K562 (cell line): ENCODE measurements at regions not wholly inside any gene's neighbourhood (a gene's known extent, or its start where the extent isn't known, plus 50 kb on each side); places are given as distances from the start of the nearest gene placed in this dataset.

Source experiments
- ATAC-seq: fragments of 200-7000 bp; cut with Tn5 transposase; 3 replicates; pipeline ENCODE4 v1.9.1; 2020; ENCODE audit warnings: moderate library complexity
- BruUV-seq: library from RNA; stranded (reverse); fragments of 400-500 nt; replicated peaks from 2 replicates; lab custom pipeline; 2021; lab: Mats Ljungman, UMichigan
- CTCF ChIA-PET: fragments of 300-600 bp; formaldehyde crosslinking; extraction: SDS; loops from one replicate; lab custom pipeline; 2021; ENCODE audit warnings: low intra/inter-chr PET ratio; lab: Yijun Ruan, JAX
- POLR2A ChIA-PET: fragments of 300-600, 350-650 bp; sonication (Branson Sonifier 250); formaldehyde crosslinking; extraction: SDS; loops from one replicate; lab custom pipeline; 2021; ENCODE audit warnings: antibody characterized with exemption, inconsistent platforms; lab: Yijun Ruan, JAX
- DNase-seq, 4 experiments: peaks; one replicate each; pipeline versions ENCODE4 v3.0.0 to v3.0.0-alpha.2; 2011 to 2018; ENCODE audit warnings: low spot score in 3 of 4, mixed read lengths in 3 of 4; ENCODE audit errors: extremely low read depth in 1 of 4
- FAIRE-seq: peaks from 2 replicates; lab custom pipeline; 2011; peaks lifted over from hg19 to GRCh38; lab: Jason Lieb, UNC
- H2AFZ ChIP-seq: 2 replicates; pipeline ENCODE4 v1.6.0; 2011; ENCODE audit warnings: low read depth, low read length, control low read depth, inconsistent platforms
- H3K27ac ChIP-seq: fragments of 200-600 bp; 3 replicates; pipeline ENCODE4 v1.8.0; 2011; ENCODE audit warnings: low read depth, mild to moderate bottlenecking, control low read depth, inconsistent platforms, low read length, moderate library complexity, mixed read lengths; ENCODE audit errors: extremely low read depth
- H3K27me3 ChIP-seq, 2 experiments: fragments of 300-600 bp in 1 of 2; 2 replicates in 1 of 2; 3 replicates in 1 of 2; pipeline versions ENCODE4 v1.6.0 to v1.8.0; 2011; ENCODE audit warnings: inconsistent platforms in 2 of 2, low read length in 2 of 2, mild to moderate bottlenecking in 1 of 2, mixed read lengths in 1 of 2, moderate library complexity in 1 of 2; ENCODE audit not compliant: control insufficient read depth in 2 of 2, insufficient read depth in 2 of 2
- H3K36me3 ChIP-seq: fragments of 300-600 bp; 3 replicates; pipeline ENCODE4 v1.8.0; 2011; ENCODE audit warnings: mild to moderate bottlenecking, low read length, inconsistent platforms; ENCODE audit not compliant: control insufficient read depth, insufficient read depth
- H3K4me1 ChIP-seq, 2 experiments: fragments of 200-600 bp in 1 of 2; replicated peaks in 1 of 2; 2 replicates in 1 of 2; 3 replicates in 1 of 2; pipeline versions ENCODE4 v1.5.1 to v1.8.0; 2011; ENCODE audit warnings: inconsistent platforms in 2 of 2, low read length in 2 of 2, mild to moderate bottlenecking in 1 of 2, mixed read lengths in 1 of 2, moderate library complexity in 1 of 2; ENCODE audit not compliant: control insufficient read depth in 2 of 2, insufficient read depth in 2 of 2
- H3K4me2 ChIP-seq: 2 replicates; pipeline ENCODE4 v1.6.1; 2011; ENCODE audit warnings: low read length, control low read depth, inconsistent platforms, mixed read lengths; ENCODE audit not compliant: insufficient read depth
- H3K4me3 ChIP-seq: fragments of 200-600 bp; sonication (generic), shearing (Covaris generic); 2 replicates; pipeline ENCODE4 v1.5.1; 2016; ENCODE audit warnings: control low read depth, inconsistent platforms
- H3K79me2 ChIP-seq: fragments of 200-600 bp; 3 replicates; pipeline ENCODE4 v1.8.0; 2011; ENCODE audit warnings: low read length, inconsistent platforms; ENCODE audit not compliant: control insufficient read depth, insufficient read depth
- H3K9ac ChIP-seq, 2 experiments: 2 replicates each; pipeline versions ENCODE4 v1.6.0 to v1.6.1; 2011; ENCODE audit warnings: low read depth in 2 of 2, low read length in 2 of 2, control low read depth in 1 of 2, inconsistent platforms in 1 of 2, mild to moderate bottlenecking in 1 of 2, mixed read lengths in 1 of 2; ENCODE audit not compliant: insufficient read depth in 1 of 2
- H3K9me1 ChIP-seq: one replicate; pipeline ENCODE4 v1.6.0; 2011; ENCODE audit warnings: inconsistent platforms, mild to moderate bottlenecking, low read length, moderate library complexity; ENCODE audit not compliant: control insufficient read depth, insufficient read depth
- H3K9me3 ChIP-seq: replicated peaks from 2 replicates; pipeline ENCODE4 v1.5.1; 2011; ENCODE audit warnings: low read depth, low read length, inconsistent platforms; ENCODE audit not compliant: control insufficient read depth, insufficient read depth
- H4K20me1 ChIP-seq: replicated peaks from 2 replicates; pipeline ENCODE4 v1.6.1; 2011; ENCODE audit warnings: low read length, inconsistent platforms, mixed read lengths; ENCODE audit not compliant: control insufficient read depth, insufficient read depth
- ELF2 ChIP-seq: fragments of 250-450 bp; sonication (Bioruptor Pico); IDR thresholded peaks from 2 replicates; pipeline ENCODE4 v1.5.0; 2021; ENCODE audit warnings: mild to moderate bottlenecking
- FUS ChIP-seq: fragments of 200-400 bp; formaldehyde crosslinking; optimal IDR thresholded peaks from 2 replicates; pipeline ENCODE3; 2017; ENCODE audit warnings: low read depth, low read length
- HMGN3 ChIP-seq: IDR thresholded peaks from 2 replicates; pipeline ENCODE4 v1.6.1; 2011; ENCODE audit warnings: borderline replicate concordance, low read depth, mild to moderate bottlenecking, mixed read lengths, low read length; ENCODE audit not compliant: insufficient read length; ENCODE audit errors: extremely low read depth
- HNRNPH1 ChIP-seq: fragments of 200-400 bp; formaldehyde crosslinking; optimal IDR thresholded peaks from 2 replicates; pipeline ENCODE3; 2017; ENCODE audit warnings: low read depth, mild to moderate bottlenecking, low read length, moderate library complexity
- KAT8 ChIP-seq: fragments of 450-650 bp; IDR thresholded peaks from 2 replicates; pipeline ENCODE4 v1.6.1; 2016; ENCODE audit warnings: low read depth, mild to moderate bottlenecking
- MECOM ChIP-seq: fragments of 250-450 bp; sonication (Bioruptor Pico); IDR thresholded peaks from 2 replicates; pipeline ENCODE4 v1.8.0; 2022; ENCODE audit warnings: inconsistent platforms
- MED1 ChIP-seq: sonication (generic); formaldehyde crosslinking; IDR thresholded peaks from 2 replicates; pipeline ENCODE4 v1.8.1; 2023; ENCODE audit warnings: missing genetic modification reagents, borderline replicate concordance
- NFRKB ChIP-seq: fragments of 450-650 bp; IDR thresholded peaks from 2 replicates; pipeline ENCODE4 v1.6.1; 2016; ENCODE audit warnings: low read depth
- NONO ChIP-seq, 2 experiments: fragments of 200-400 bp in 1 of 2; fragments of 450-650 bp in 1 of 2; formaldehyde crosslinking in 1 of 2; IDR thresholded peaks; 2 replicates each; pipeline ENCODE4 v1.6.1; 2017; ENCODE audit warnings: low read depth in 2 of 2, mild to moderate bottlenecking in 2 of 2, moderate library complexity in 2 of 2, low read length in 1 of 2
- TAL1 ChIP-seq: fragments of 450-650 bp; IDR thresholded peaks from 2 replicates; pipeline ENCODE4 v1.6.1; 2016; ENCODE audit warnings: mild to moderate bottlenecking
- USF1 ChIP-seq: sonication (generic); formaldehyde crosslinking; IDR thresholded peaks from 2 replicates; pipeline ENCODE4 v1.9.0; 2022; ENCODE audit warnings: mild to moderate bottlenecking, missing genetic modification reagents
- XRCC3 ChIP-seq: fragments of 450-650 bp; IDR thresholded peaks from 2 replicates; pipeline ENCODE4 v1.6.1; 2017; ENCODE audit warnings: mild to moderate bottlenecking, moderate library complexity
- ZBTB9 ChIP-seq: fragments of 450-650 bp; formaldehyde crosslinking; IDR thresholded peaks from 2 replicates; pipeline ENCODE4 v1.4.0; 2020; ENCODE audit warnings: mild to moderate bottlenecking, moderate library complexity
- ZNF3 ChIP-seq: fragments of 250-450 bp; sonication (Bioruptor Pico); IDR thresholded peaks from 2 replicates; pipeline ENCODE4 v1.5.0; 2021; ENCODE audit warnings: mild to moderate bottlenecking, moderate library complexity
- ZNF644 ChIP-seq: fragments of 200-800 bp; sonication (Bioruptor generic); IDR thresholded peaks from 2 replicates; pipeline ENCODE4 v1.6.1; 2016; ENCODE audit warnings: low read depth, missing genetic modification characterization, missing compliant biosample characterization
- WGBS: fragments of 100-300 bp; shearing (Covaris generic); methylation state at CpG from one replicate; pipeline ENCODE4 v1.1.6; 2016; ENCODE audit warnings: low coverage, mixed read lengths; ENCODE audit not compliant: insufficient coverage; ENCODE audit errors: missing lambda C conversion rate; 5-methylcytosine and 5-hydroxymethylcytosine counted together
- in situ Hi-C: fragments of 300-500 bp; cut with MboI; formaldehyde crosslinking; loops from 4 replicates; pipeline ENCODE4 v1.15.0; 2018; ENCODE audit warnings: inconsistent platforms, mixed read lengths
- intact Hi-C: fragments of 100-400 bp; cut with micrococcal nuclease; formaldehyde crosslinking; loops from 2 replicates; pipeline ENCODE4 v1.14.2; 2022

- Histone ChIP-seq H3K9ac (no peak overlapping the region), H3K4me2 (no peak overlapping the region), H3K79me2 (no peaks in the 10 kb centered on the region), H3K27me3 (no peaks in the 10 kb centered on the region)
- FAIRE-seq (no peak), ATAC-seq (no peak), DNase-seq (no peak)
- TF ChIP-seq NONO (IDR thresholded peaks at IDR 0.05; ENCODE audit: low read depth in 2 of 2, low read length in 1 of 2) (no peak), HNRNPH1 (no peak), ELF2 (CRISPR knock-in tag) (no peak), KAT8 (no peak), FUS (no peak), NFRKB (no peak), USF1 (CRISPR knock-in tag) (no peak), HMGN3 (no peak), MECOM (CRISPR knock-in tag) (no peak), ZBTB9 (CRISPR knock-in tag) (no peak), XRCC3 (no peak), ZNF644 (tag) (no peak), ZNF3 (CRISPR knock-in tag) (no peak), MED1 (CRISPR knock-in tag) (no peak), TAL1 (no peak)
- TF ChIP-seq, all 486 proteins: peak for 0
- BruUV-seq = no TSS peak
- no peaks in the 10 kb centered on the region for H3K36me3 ChIP-seq
- no peaks in the 10 kb centered on the region for H3K4me1 ChIP-seq
- in situ Hi-C loops = no loop called here
- H2AFZ ChIP-seq = no peak overlapping the region
- no peaks in the 10 kb centered on the region for H4K20me1 ChIP-seq
- H3K4me3 ChIP-seq = no peak overlapping the region
- 15% methylated on average over 4 of the region's 4 CpGs for WGBS
- CTCF ChIA-PET = no interaction called here
- H3K9me1 ChIP-seq = no peaks in the 10 kb centered on the region
- H3K27ac ChIP-seq = no peak overlapping the region
- POLR2A ChIA-PET = interaction anchor here (0.7 kb wide), 1 partner anchor 203 kb away, joined by 3 read pairs; no protein-coding TSS in a partner anchor
- intact Hi-C loops = no loop called here
- H3K9me3 ChIP-seq = no peaks in the 10 kb centered on the region
Measured at GRCh38 chr7:79604841-79605240, 151.4 kb upstream of the MAGI2 start.
